ENCODE measurements at regions not wholly inside any gene's neighbourhood (a gene's known extent, or its start where the extent isn't known, plus 50 kb on each side); places are given as distances from the start of the nearest gene placed in this dataset.

- DNase-seq (ENCODE audit: low spot score), result no peak
- no peak overlapping the region for H3K4me3 Mint-ChIP-seq (ENCODE audit: unreplicated experiment)
- TF ChIP-seq CTCF (IDR thresholded peaks at IDR 0.05), result no peak
- peaks cover 25% of the 10 kb centered on the region for H3K27me3 Mint-ChIP-seq (ENCODE audit: low read depth)
- H3K36me3 Mint-ChIP-seq (ENCODE audit: low read depth), result no peaks in the 10 kb centered on the region
- H3K4me1 Mint-ChIP-seq (ENCODE audit: low read depth), result no peaks in the 10 kb centered on the region
- H3K27ac Mint-ChIP-seq (ENCODE audit: unreplicated experiment), result no peak overlapping the region
- H3K9me3 Mint-ChIP-seq (ENCODE audit: low read depth), result no peaks in the 10 kb centered on the region
These were observed 52.1 kb upstream of the RASGEF1B start for GRCh38 chr4:81523672-81524327.

GRCh38 chr4:81522711-81523110, 51.0 kb upstream of the RASGEF1B start:
- H3K4me3 Mint-ChIP-seq (ENCODE audit: unreplicated experiment), result no peak overlapping the region
- no peak overlapping the region for H3K27ac Mint-ChIP-seq (ENCODE audit: unreplicated experiment)
- H3K9me3 Mint-ChIP-seq (ENCODE audit: low read depth), result no peaks in the 10 kb centered on the region
- no peaks in the 10 kb centered on the region for H3K4me1 Mint-ChIP-seq (ENCODE audit: low read depth)
- no peak for DNase-seq (ENCODE audit: low spot score)
- TF ChIP-seq CTCF (IDR thresholded peaks at IDR 0.05), result no peak
- peaks cover 24% of the 10 kb centered on the region for H3K27me3 Mint-ChIP-seq (ENCODE audit: low read depth)
- no peaks in the 10 kb centered on the region for H3K36me3 Mint-ChIP-seq (ENCODE audit: low read depth)

- no peak overlapping the region for H3K4me3 Mint-ChIP-seq (ENCODE audit: unreplicated experiment)
- DNase-seq (ENCODE audit: low spot score), result no peak
- H3K4me1 Mint-ChIP-seq (ENCODE audit: low read depth), result no peaks in the 10 kb centered on the region
- no peak overlapping the region for H3K27ac Mint-ChIP-seq (ENCODE audit: unreplicated experiment)
- no peaks in the 10 kb centered on the region for H3K9me3 Mint-ChIP-seq (ENCODE audit: low read depth)
- no peak for TF ChIP-seq CTCF (IDR thresholded peaks at IDR 0.05)
- peaks cover 20% of the 10 kb centered on the region for H3K27me3 Mint-ChIP-seq (ENCODE audit: low read depth)
- H3K36me3 Mint-ChIP-seq (ENCODE audit: low read depth), result no peaks in the 10 kb centered on the region
These were observed 50.0 kb upstream of the RASGEF1B start for GRCh38 chr4:81521708-81522107.

All from chondrocyte (in vitro differentiated cells).